LNCaP clone FGC (cell line): ENCODE measurements at regions not wholly inside any gene's neighbourhood (a gene's known extent, or its start where the extent isn't known, plus 50 kb on each side); places are given as distances from the start of the nearest gene placed in this dataset.

Experiments
- DNase-seq: peaks from one replicate; pipeline ENCODE4 v3.0.0-alpha.2; 2011; ENCODE audit warnings: low read depth
- H3K4me3 ChIP-seq: 2 replicates; pipeline ENCODE4 v1.5.1; 2011; ENCODE audit warnings: mild to moderate bottlenecking, low read depth, low read length, control low read depth
- CTCF ChIP-seq: IDR thresholded peaks from 2 replicates; pipeline ENCODE4 v1.5.1; 2012; ENCODE audit warnings: mild to moderate bottlenecking; ENCODE audit not compliant: control insufficient read depth, insufficient read depth; ENCODE audit errors: extremely low read depth

- DNase-seq: no peak
- TF ChIP-seq CTCF: no peak
- no peak overlapping the region for H3K4me3 ChIP-seq
These were observed 789.0 kb downstream of the PLA2G4A start for GRCh38 chr1:187617776-187618175.

DNA sequence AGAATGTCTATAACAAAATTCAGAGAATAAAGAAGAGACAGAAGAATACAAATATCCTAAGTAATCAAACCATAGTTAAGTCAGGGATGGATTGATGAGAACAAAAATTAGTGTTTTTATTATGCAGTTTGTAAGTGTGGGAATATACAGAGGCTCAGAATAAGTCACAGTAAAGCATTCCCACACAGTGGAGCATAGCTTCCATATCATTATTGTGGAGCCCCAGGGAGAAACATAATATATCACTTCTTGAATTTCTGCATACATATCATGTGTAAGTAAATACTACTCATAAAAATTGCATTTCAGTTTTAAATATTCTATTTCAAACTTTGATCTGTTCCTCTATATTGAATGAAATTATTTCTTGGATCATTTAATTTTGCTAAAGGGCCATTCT is 790.4 kb downstream of the PLA2G4A start:
- DNase-seq: no peak
- no peak overlapping the region for H3K4me3 ChIP-seq
- no peak for TF ChIP-seq CTCF

GRCh38 chr1:187621951-187622350 is 793.2 kb downstream of the PLA2G4A start:
- DNase-seq: no peak
- H3K4me3 ChIP-seq: no peak overlapping the region
- TF ChIP-seq CTCF: no peak

- no peak for TF ChIP-seq CTCF
- H3K4me3 ChIP-seq: no peak overlapping the region
- DNase-seq: no peak
These were observed 793.8 kb downstream of the PLA2G4A start for GRCh38 chr1:187622545-187622944.

- no peak for DNase-seq
- no peak for TF ChIP-seq CTCF
- H3K4me3 ChIP-seq: no peak overlapping the region
These were observed 796.2 kb downstream of the PLA2G4A start for GRCh38 chr1:187624812-187625545.

DNA sequence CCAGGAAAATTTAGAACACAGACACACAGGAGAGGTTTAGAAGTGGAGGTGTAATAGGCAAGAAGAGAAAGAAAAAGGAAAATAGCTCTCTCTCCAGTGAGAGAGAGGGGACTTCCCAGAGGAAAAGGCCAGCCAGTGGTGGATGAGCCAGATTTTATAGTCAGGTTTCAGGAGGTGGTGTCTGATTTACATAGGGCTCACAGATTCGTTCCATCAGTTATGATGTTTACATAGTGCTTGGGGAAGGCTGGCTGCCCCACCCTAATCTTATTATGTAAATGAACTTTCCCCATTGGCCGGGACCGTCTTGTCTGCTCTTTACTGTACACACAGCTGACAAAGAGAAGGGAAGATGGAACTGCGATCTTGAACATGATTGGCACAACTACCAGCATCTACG is 797.3 kb downstream of the PLA2G4A start:
- no peak overlapping the region for H3K4me3 ChIP-seq
- no peak for DNase-seq
- no peak for TF ChIP-seq CTCF

DNA sequence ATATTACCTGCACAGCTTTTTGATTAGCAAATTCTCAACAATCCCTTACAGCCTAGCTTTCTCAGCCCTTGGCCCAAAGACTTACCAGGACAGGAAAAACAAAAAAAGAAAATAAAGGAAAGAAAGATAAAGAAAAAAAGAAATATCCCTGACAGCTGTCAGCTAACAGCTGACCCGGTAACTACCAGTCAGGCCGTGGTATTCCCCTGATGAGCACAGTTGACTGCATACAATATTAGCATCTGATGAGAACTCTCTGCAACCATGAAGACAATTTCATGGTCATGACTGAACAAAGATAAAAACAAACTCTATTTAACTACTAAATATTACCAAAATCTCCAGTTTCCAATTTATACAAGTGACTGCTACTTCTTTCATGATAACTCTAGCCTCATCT is 798.8 kb downstream of the PLA2G4A start:
- TF ChIP-seq CTCF: no peak
- H3K4me3 ChIP-seq: no peak overlapping the region
- DNase-seq: no peak
